SW 1271 (cell line): ENCODE measurements at regions not wholly inside any gene's neighbourhood (a gene's known extent, or its start where the extent isn't known, plus 50 kb on each side); places are given as distances from the start of the nearest gene placed in this dataset.
"Not testable (repeated sequence)": the region's sequence is repeated elsewhere in the genome, so short reads cannot be mapped to it uniquely, and the experiment has no call there.

Experiments
- DNase-seq, 2 experiments: peaks; one replicate each; lab custom pipeline; 2025; lab: John Stamatoyannopoulos, UW

DNA sequence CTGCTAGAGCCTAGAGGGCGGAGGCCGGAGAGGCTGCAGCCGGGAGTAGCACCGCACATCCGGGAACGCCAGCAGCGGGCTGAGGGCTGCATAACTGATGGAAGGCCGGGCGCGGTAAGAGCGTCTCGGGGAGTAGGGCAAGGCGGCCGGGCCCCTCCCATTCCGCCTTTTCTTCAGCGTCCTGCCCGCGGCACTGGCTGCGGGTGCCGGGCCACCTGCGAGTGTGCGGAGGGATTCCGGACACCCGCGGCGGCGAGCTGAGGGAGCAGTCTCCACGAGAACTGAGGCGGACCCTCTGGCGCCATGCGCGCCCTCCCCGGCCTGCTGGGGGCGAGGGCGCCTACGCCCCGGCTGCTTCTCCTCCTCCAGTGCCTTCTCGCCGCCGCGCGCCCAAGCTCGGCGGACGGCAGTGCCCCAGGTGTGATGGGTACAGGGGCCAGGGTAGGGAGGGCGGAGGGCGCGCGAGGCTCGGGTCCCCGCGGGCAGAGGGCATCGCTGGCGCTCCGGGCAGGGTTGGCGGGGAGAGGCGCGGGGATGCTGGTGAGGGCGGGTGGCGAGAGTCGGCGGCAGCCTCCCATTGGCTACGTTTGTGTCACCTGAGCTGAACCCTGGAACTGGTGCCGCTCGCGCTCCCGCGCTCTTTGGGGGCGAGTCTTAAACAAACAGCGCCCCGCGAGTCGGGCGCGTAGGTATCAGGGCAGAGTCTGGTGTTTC lies 334.4 kb downstream of the SRGAP2C start:
- no peak for DNase-seq

DNA sequence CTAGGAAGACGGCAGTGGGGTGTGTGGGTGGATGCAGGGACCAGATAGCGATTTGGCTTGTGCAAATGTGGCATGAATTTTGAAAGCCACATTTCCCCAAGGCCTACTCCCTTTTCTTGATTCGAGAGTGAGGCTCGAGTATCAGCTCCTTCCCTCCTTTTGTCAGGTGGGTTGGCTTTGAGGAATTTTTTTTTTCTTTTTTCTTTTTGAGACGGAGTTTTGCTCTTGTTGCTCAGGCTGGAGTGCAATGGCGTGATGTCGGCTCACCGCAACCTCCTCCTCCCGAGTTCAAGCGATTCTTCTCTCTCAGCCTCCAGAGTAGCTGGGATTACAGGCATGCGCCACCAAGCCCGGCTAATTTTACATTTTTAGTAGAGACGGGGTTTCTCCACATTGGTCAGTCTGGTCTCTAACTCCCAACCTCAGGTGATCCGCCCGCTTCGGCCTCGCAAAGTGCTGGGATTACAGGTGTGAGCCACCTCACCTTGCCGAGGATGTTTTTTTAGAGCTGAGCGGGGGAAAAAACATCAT lies 335.0 kb downstream of the SRGAP2C start:
- DNase-seq = not testable (repeated sequence)

- DNase-seq = no peak
Observed at GRCh38 chr1:121522061-121522759, 337.4 kb downstream of the SRGAP2C start.

GRCh38 chr1:121523112-121523511 lies 338.3 kb downstream of the SRGAP2C start:
- DNase-seq = not testable (repeated sequence)

GRCh38 chr1:121525355-121525754 lies 340.6 kb downstream of the SRGAP2C start:
- DNase-seq = no peak

DNA sequence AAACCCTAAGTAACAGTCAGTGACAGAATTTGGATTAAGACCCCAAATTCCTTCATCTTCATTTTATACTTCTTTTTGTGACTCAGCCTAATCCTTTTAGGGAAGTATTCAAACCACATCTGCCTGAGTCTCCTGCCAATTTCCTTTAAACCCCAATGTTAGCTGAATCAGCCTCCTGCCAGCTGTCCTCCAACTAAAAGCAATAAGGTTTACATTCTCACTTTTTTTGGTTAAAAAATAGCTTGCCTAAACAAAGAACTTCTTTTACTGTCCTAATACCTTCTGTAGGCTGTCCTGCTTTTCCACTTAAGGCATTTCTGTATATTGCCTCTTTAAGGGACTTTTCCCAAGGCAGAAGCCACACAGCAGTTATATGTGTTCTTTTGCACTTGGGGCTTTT lies 344.2 kb downstream of the SRGAP2C start:
- DNase-seq = not testable (repeated sequence)

- DNase-seq = not testable (repeated sequence)
Observed at GRCh38 chr1:121530026-121530425, 345.3 kb downstream of the SRGAP2C start.

- DNase-seq = not testable (repeated sequence)
Observed at GRCh38 chr1:121531747-121532146, 347.0 kb downstream of the SRGAP2C start.

DNA sequence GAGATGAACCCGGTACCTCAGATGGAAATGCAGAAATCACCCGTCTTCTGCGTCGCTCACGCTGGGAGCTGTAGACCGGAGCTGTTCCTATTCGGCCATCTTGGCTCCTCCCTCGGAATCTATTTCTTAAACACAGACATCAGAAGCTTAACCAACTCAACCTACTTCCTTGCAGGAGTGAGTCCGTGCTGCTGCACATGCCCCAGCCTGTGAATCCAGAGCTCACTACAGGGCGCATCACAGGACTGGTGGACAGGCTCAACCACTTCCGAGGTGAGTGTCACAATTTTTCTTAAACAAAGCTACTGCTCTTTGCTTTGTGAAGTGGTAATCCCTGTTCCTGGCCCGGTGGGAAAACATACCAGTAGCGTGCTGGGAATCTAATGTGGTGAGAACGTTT lies 353.4 kb downstream of the SRGAP2C start:
- DNase-seq = not testable (repeated sequence)

DNA sequence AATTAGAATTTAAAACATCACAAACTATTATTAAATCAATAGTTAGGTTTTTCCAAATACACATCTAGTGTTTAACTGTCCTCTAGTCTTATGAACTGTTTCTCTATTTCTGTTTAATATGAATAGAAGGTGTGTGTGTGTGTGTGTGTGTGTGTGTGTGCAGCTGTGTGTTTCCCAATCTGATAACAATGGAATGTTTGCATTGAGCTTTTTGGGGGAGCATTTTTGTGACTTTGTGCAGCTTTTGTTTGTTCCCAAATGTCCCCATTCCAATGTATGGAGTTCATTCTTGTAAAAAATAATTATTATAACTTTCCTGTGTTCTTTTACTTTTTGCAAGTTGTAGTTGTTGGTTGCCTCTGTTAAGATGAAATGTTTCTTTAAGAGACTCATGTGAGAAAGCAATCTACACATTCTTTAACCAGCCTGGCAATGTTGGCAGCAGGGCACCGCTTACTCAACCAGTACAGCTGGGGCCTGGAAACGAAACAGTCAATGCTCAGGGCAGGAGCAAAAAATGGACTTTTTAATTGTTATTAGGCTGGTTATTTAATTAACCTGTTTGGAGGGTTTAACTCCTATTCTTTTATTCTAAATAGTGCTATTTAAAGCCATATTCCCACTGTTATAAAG lies 354.3 kb downstream of the SRGAP2C start:
- no peak for DNase-seq

GRCh38 chr1:121543988-121544387 lies 359.2 kb downstream of the SRGAP2C start:
- DNase-seq = not testable (repeated sequence)

DNA sequence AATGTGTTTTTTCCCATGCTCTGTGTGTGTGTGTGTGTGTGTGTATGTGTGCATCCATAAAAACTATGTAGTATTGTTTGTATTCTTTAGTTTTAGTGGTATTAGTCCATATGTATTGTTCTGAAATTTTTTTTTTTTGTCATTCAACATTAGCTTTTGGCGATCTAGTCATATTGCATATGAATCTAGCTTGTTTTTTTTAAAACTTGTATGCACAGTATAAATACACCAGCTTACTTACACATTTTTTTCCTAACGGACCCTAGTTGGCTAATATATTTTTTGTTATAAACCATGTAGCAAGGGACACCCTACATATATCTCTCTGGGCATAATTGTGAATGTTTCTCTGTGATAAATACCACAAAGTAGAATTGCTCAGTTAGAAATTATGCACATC lies 359.7 kb downstream of the SRGAP2C start:
- DNase-seq = no peak

- not testable (repeated sequence) for DNase-seq
Observed at GRCh38 chr1:121545899-121546298, 361.1 kb downstream of the SRGAP2C start.

GRCh38 chr1:121546830-121547591 lies 362.2 kb downstream of the SRGAP2C start:
- DNase-seq = no peak

DNA sequence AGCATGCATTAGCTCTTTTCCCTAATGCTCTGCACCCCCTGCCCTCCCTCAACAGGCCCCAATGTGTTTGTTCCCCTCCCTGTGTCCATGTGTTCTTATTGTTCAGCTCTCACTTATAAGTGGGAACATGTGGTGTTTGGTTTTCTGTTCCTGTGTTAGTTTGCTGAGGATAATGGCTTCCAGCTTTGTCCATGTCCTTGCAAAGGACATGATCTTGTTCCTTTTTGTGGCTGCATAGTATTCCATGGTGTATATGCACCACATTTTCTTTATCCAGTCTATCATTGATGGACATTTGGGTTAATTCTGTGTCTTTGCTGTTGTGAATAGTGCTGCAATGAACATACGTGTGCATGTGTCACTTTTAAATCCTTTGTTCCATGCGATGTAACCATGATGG lies 363.0 kb downstream of the SRGAP2C start:
- DNase-seq = not testable (repeated sequence)

- not testable (repeated sequence) for DNase-seq
Observed at GRCh38 chr1:121550817-121551216, 366.0 kb downstream of the SRGAP2C start.

- not testable (repeated sequence) for DNase-seq
Observed at GRCh38 chr1:121551491-121551890, 366.7 kb downstream of the SRGAP2C start.

DNA sequence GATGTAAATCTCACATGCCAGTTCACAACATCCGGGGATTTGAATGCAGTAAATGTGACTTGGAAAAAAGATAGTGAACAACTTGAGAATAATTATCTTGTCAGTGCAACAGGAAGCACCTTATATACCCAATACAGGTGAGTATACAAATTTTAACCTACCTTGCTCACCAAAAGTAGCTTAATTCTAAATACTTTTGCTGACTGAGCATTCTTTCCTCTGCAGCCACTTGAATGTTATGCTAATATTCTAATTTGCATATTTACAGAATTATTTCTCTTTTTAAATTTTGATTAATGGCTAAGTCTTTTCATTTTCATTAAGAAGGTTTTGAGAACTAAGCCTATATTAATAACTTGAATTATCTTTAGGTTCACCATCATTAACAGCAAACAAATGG lies 371.8 kb downstream of the SRGAP2C start:
- DNase-seq = not testable (repeated sequence)

GRCh38 chr1:121558034-121558433 lies 373.3 kb downstream of the SRGAP2C start:
- DNase-seq = not testable (repeated sequence)

- no peak for DNase-seq
Observed at GRCh38 chr1:121558514-121558913, 373.7 kb downstream of the SRGAP2C start.

- no peak for DNase-seq
Observed at GRCh38 chr1:121566346-121566745, 381.6 kb downstream of the SRGAP2C start.

DNA sequence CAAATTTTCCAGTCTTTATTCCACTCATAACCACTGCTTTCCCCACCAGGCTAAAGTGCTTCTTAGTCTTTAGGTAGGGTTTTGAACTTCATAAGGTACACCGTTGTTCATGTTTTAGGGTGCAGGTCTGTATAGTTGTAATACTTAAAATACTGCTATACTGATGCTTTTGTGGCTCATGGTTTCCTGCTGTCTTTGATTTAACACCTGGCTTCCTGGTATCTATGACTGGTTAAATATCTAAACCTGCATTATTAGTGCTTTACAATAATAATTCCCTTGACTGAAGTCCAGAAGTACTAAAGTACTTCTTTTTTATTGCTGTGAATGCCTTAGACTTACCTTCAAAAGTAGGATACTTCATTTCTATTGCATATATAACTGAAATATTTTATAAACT lies 384.7 kb downstream of the SRGAP2C start:
- DNase-seq = no peak
